HEK293 (cell line): ENCODE measurements at regions not wholly inside any gene's neighbourhood (a gene's known extent, or its start where the extent isn't known, plus 50 kb on each side); places are given as distances from the start of the nearest gene placed in this dataset.

Source experiments
- ATF2 ChIP-seq: fragments of 450-650 bp; formaldehyde crosslinking; IDR thresholded peaks from 2 replicates; pipeline ENCODE4 v1.5.1; 2016; ENCODE audit warnings: missing biosample characterization, missing genetic modification characterization, low read depth
- RBAK ChIP-seq: fragments of 450-650 bp; formaldehyde crosslinking; IDR thresholded peaks from 2 replicates; pipeline ENCODE4 v1.5.1; 2016; ENCODE audit warnings: missing biosample characterization, missing genetic modification characterization
- SP3 ChIP-seq: fragments of 450-650 bp; formaldehyde crosslinking; IDR thresholded peaks from 2 replicates; pipeline ENCODE4 v1.5.1; 2016; ENCODE audit warnings: missing biosample characterization, missing genetic modification characterization
- ZBTB7A ChIP-seq: fragments of 450-650 bp; formaldehyde crosslinking; IDR thresholded peaks from 2 replicates; pipeline ENCODE4 v1.5.1; 2016; ENCODE audit warnings: low read depth, missing biosample characterization, missing genetic modification characterization
- ZNF146 ChIP-seq: fragments of 450-650 bp; formaldehyde crosslinking; IDR thresholded peaks from 2 replicates; pipeline ENCODE4 v1.5.1; 2016; ENCODE audit warnings: missing biosample characterization, missing genetic modification characterization
- ZNF174 ChIP-seq: fragments of 450-650 bp; formaldehyde crosslinking; IDR thresholded peaks from 2 replicates; pipeline ENCODE4 v1.5.0; 2017; ENCODE audit warnings: missing biosample characterization, mild to moderate bottlenecking, missing genetic modification characterization
- ZNF274 ChIP-seq, 2 experiments: fragments of 200-500 bp in 1 of 2; fragments of 450-650 bp in 1 of 2; sonication (Bioruptor generic) in 1 of 2; formaldehyde crosslinking in 1 of 2; IDR thresholded peaks; 2 replicates each; pipeline versions ENCODE4 v1.5.1 to v1.6.1; 2014 to 2016; ENCODE audit warnings: borderline replicate concordance in 1 of 2, inconsistent platforms in 1 of 2, low read length in 1 of 2, missing biosample characterization in 1 of 2, missing genetic modification characterization in 1 of 2
- ZNF404 ChIP-seq: fragments of 450-650 bp; formaldehyde crosslinking; IDR thresholded peaks from 2 replicates; pipeline ENCODE4 v1.5.1; 2017; ENCODE audit warnings: missing biosample characterization, missing genetic modification characterization
- ZNF571 ChIP-seq: fragments of 450-650 bp; formaldehyde crosslinking; IDR thresholded peaks from 2 replicates; pipeline ENCODE4 v1.5.0; 2017; ENCODE audit warnings: missing biosample characterization, missing genetic modification characterization
- ZNF660 ChIP-seq: fragments of 450-650 bp; IDR thresholded peaks from 2 replicates; pipeline ENCODE4 v1.5.1; 2018; ENCODE audit warnings: missing biosample characterization, mild to moderate bottlenecking, missing genetic modification characterization
- ZNF701 ChIP-seq: fragments of 450-650 bp; formaldehyde crosslinking; IDR thresholded peaks from 2 replicates; pipeline ENCODE4 v1.5.1; 2016; ENCODE audit warnings: missing biosample characterization, missing genetic modification characterization
- TF ChIP-seq, protein P1 (sequence below): fragments of 450-650 bp; formaldehyde crosslinking; IDR thresholded peaks from 2 replicates; pipeline ENCODE4 v1.5.1; 2016; ENCODE audit warnings: missing biosample characterization, missing genetic modification characterization
- TF ChIP-seq, protein P2 (sequence below): fragments of 450-650 bp; formaldehyde crosslinking; IDR thresholded peaks from 2 replicates; pipeline ENCODE4 v1.5.1; 2017; ENCODE audit warnings: missing biosample characterization, missing genetic modification characterization
- TF ChIP-seq, protein P3 (sequence below): fragments of 450-650 bp; formaldehyde crosslinking; IDR thresholded peaks from 2 replicates; pipeline ENCODE4 v1.5.1; 2016; ENCODE audit warnings: missing biosample characterization, missing genetic modification characterization

GRCh38 chr20:57965441-57965840 lies 255.6 kb upstream of the PMEPA1 start:
- TF ChIP-seq, protein P1, sequence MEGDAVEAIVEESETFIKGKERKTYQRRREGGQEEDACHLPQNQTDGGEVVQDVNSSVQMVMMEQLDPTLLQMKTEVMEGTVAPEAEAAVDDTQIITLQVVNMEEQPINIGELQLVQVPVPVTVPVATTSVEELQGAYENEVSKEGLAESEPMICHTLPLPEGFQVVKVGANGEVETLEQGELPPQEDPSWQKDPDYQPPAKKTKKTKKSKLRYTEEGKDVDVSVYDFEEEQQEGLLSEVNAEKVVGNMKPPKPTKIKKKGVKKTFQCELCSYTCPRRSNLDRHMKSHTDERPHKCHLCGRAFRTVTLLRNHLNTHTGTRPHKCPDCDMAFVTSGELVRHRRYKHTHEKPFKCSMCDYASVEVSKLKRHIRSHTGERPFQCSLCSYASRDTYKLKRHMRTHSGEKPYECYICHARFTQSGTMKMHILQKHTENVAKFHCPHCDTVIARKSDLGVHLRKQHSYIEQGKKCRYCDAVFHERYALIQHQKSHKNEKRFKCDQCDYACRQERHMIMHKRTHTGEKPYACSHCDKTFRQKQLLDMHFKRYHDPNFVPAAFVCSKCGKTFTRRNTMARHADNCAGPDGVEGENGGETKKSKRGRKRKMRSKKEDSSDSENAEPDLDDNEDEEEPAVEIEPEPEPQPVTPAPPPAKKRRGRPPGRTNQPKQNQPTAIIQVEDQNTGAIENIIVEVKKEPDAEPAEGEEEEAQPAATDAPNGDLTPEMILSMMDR (tag by site-specific recombination), result no peak
- TF ChIP-seq ZNF404 (no peak), RBAK (tag by site-specific recombination) (no peak), ZNF571 (no peak), ZNF660 (tag by site-specific recombination) (no peak), ZNF701 (tag by site-specific recombination) (no peak), ZNF146 (no peak), ZNF274 (IDR thresholded peaks at IDR 0.05; ENCODE audit: low read length) (no peak), ZNF274 (tag by site-specific recombination; IDR thresholded peaks at IDR 0.05; ENCODE audit: borderline replicate concordance) (no peak), ZBTB7A (tag by site-specific recombination) (no peak), ZNF174 (tag by site-specific recombination) (no peak), SP3 (tag by site-specific recombination) (no peak), ATF2 (tag by site-specific recombination) (no peak)
- TF ChIP-seq, protein P2, sequence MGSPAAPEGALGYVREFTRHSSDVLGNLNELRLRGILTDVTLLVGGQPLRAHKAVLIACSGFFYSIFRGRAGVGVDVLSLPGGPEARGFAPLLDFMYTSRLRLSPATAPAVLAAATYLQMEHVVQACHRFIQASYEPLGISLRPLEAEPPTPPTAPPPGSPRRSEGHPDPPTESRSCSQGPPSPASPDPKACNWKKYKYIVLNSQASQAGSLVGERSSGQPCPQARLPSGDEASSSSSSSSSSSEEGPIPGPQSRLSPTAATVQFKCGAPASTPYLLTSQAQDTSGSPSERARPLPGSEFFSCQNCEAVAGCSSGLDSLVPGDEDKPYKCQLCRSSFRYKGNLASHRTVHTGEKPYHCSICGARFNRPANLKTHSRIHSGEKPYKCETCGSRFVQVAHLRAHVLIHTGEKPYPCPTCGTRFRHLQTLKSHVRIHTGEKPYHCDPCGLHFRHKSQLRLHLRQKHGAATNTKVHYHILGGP, result no peak
- TF ChIP-seq, protein P3, sequence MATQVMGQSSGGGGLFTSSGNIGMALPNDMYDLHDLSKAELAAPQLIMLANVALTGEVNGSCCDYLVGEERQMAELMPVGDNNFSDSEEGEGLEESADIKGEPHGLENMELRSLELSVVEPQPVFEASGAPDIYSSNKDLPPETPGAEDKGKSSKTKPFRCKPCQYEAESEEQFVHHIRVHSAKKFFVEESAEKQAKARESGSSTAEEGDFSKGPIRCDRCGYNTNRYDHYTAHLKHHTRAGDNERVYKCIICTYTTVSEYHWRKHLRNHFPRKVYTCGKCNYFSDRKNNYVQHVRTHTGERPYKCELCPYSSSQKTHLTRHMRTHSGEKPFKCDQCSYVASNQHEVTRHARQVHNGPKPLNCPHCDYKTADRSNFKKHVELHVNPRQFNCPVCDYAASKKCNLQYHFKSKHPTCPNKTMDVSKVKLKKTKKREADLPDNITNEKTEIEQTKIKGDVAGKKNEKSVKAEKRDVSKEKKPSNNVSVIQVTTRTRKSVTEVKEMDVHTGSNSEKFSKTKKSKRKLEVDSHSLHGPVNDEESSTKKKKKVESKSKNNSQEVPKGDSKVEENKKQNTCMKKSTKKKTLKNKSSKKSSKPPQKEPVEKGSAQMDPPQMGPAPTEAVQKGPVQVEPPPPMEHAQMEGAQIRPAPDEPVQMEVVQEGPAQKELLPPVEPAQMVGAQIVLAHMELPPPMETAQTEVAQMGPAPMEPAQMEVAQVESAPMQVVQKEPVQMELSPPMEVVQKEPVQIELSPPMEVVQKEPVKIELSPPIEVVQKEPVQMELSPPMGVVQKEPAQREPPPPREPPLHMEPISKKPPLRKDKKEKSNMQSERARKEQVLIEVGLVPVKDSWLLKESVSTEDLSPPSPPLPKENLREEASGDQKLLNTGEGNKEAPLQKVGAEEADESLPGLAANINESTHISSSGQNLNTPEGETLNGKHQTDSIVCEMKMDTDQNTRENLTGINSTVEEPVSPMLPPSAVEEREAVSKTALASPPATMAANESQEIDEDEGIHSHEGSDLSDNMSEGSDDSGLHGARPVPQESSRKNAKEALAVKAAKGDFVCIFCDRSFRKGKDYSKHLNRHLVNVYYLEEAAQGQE (tag by site-specific recombination), result no peak
